Ascending aorta (tissue), 2 donors: ENCODE measurements at regions not wholly inside any gene's neighbourhood (a gene's known extent, or its start where the extent isn't known, plus 50 kb on each side); places are given as distances from the start of the nearest gene placed in this dataset.

Experiments used
- DNase-seq, 2 donors: peaks; one replicate each; pipeline ENCODE4 v3.0.0-alpha.2; 2019; ENCODE audit warnings: low spot score in 2 of 2
- H3K27ac ChIP-seq, 2 donors: fragments of 200-600 bp; sonication (generic); one replicate each; pipeline ENCODE4 v1.5.1; 2016 to 2017; ENCODE audit warnings: mild to moderate bottlenecking in 1 of 2
- H3K27me3 ChIP-seq: fragments of 200-600 bp; sonication (generic); one replicate; pipeline ENCODE4 v1.5.1; 2017
- H3K36me3 ChIP-seq, 2 donors: fragments of 200-600 bp; sonication (generic); one replicate each; pipeline ENCODE4 v1.5.1; 2016
- H3K4me1 ChIP-seq, 2 donors: fragments of 200-600 bp; sonication (generic); one replicate each; pipeline ENCODE4 v1.5.1; 2016 to 2017; ENCODE audit warnings: mild to moderate bottlenecking in 1 of 2
- H3K4me3 ChIP-seq, 2 donors: fragments of 200-600 bp; sonication (generic); one replicate each; pipeline ENCODE4 v1.5.1; 2016 to 2017; ENCODE audit warnings: mild to moderate bottlenecking in 1 of 2
- H3K9me3 ChIP-seq, 2 donors: fragments of 200-600 bp; sonication (generic); one replicate each; pipeline ENCODE4 v1.5.1; 2016
- CTCF ChIP-seq, 3 experiments: fragments of 200-600 bp in 2 of 3; fragments of 450-650 bp in 1 of 3; sonication (generic) in 2 of 3; IDR thresholded peaks; one replicate each; pipeline ENCODE4 v1.5.1; 2016 to 2019; ENCODE audit warnings: antibody characterized with exemption in 3 of 3, mild to moderate bottlenecking in 1 of 3, moderate library complexity in 1 of 3
- intact Hi-C: fragments of 100-400 bp; cut with DNase I; formaldehyde crosslinking; loops from one replicate; pipeline ENCODE4 v1.15.1; 2023

DNA sequence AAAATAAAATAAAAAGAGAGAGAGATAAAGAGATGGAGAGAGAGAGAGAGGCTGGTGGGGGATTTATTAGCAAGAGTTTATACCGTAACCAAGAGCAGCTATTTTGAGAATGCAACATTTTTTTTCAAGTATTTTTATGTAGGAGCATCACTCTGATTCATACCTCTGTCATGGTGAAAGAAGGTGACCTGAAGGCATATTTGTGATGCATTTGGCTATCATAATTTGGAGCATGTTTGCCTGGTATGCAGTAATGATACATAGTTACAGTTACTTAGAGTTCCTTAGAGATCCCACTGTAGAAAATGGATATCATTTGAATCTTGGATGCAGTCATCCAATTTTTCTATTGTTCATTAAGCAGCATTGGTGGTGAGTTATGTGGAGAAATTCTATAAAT, 1472.4 kb downstream of the SI start:
- no peak overlapping the region for H3K4me3 ChIP-seq
- TF ChIP-seq CTCF (IDR thresholded peaks at IDR 0.05) = no peak
- intact Hi-C loops = no loop called here
- H3K36me3 ChIP-seq = no peaks in the 10 kb centered on the region
- no peaks in the 10 kb centered on the region for H3K27me3 ChIP-seq
- H3K9me3 ChIP-seq = no peaks in the 10 kb centered on the region
- DNase-seq = no peak
- no peak overlapping the region for H3K27ac ChIP-seq
- H3K4me1 ChIP-seq = no peaks in the 10 kb centered on the region

- no peak for TF ChIP-seq CTCF (IDR thresholded peaks at IDR 0.05)
- no peaks in the 10 kb centered on the region for H3K9me3 ChIP-seq
- no peak overlapping the region for H3K4me3 ChIP-seq
- intact Hi-C loops = no loop called here
- no peak overlapping the region for H3K27ac ChIP-seq
- H3K27me3 ChIP-seq = no peaks in the 10 kb centered on the region
- H3K36me3 ChIP-seq = no peaks in the 10 kb centered on the region
- no peak for DNase-seq
- H3K4me1 ChIP-seq = no peaks in the 10 kb centered on the region
Measured at GRCh38 chr3:163601426-163601825, 1476.9 kb downstream of the SI start.

DNA sequence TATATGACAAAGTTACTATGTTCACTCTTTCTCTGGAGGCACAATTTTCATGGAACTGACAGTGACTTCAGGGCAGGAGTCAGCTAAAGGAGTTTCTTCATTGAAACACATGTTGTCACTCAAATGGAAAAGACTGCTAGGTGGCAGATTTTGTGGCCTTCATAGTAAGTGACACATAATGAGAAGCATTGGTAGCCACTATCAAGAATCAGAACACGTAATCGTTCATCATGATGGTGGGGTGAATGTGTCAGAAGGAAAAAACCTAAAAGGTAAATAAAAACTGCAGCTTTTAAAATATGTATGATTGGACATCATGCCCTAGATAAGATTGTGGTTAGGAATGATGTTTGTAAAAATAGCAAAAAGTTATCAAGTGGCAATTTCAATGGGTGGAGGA, 1491.0 kb downstream of the SI start:
- H3K27ac ChIP-seq = no peak overlapping the region

GRCh38 chr3:163582967-163583366, 1495.3 kb downstream of the SI start:
- H3K27ac ChIP-seq = no peak overlapping the region
- intact Hi-C loops = no loop called here
- no peak for TF ChIP-seq CTCF (IDR thresholded peaks at IDR 0.05)

More for the DNA sequence above, 1491.0 kb downstream of the SI start:
- TF ChIP-seq CTCF (IDR thresholded peaks at IDR 0.05) = no peak
- Histone ChIP-seq H3K4me3 (no peak overlapping the region), H3K9me3 (no peaks in the 10 kb centered on the region), H3K4me1 (no peaks in the 10 kb centered on the region), H3K27me3 (no peaks in the 10 kb centered on the region), H3K36me3 (no peaks in the 10 kb centered on the region)
- intact Hi-C loops = no loop called here
- no peak for DNase-seq

GRCh38 chr3:163577271-163577670, 1501.0 kb downstream of the SI start:
- H3K4me1 ChIP-seq = no peaks in the 10 kb centered on the region
- DNase-seq = no peak
- TF ChIP-seq CTCF (IDR thresholded peaks at IDR 0.05) = no peak
- H3K27me3 ChIP-seq = no peaks in the 10 kb centered on the region
- no peaks in the 10 kb centered on the region for H3K9me3 ChIP-seq
- intact Hi-C loops = no loop called here
- no peak overlapping the region for H3K27ac ChIP-seq
- H3K36me3 ChIP-seq = no peaks in the 10 kb centered on the region
- no peak overlapping the region for H3K4me3 ChIP-seq

More at GRCh38 chr3:163582967-163583366, 1495.3 kb downstream of the SI start:
- no peaks in the 10 kb centered on the region for H3K9me3 ChIP-seq
- DNase-seq = no peak
- no peak overlapping the region for H3K4me3 ChIP-seq
- H3K36me3 ChIP-seq = no peaks in the 10 kb centered on the region
- H3K27me3 ChIP-seq = no peaks in the 10 kb centered on the region
- H3K4me1 ChIP-seq = no peaks in the 10 kb centered on the region

DNA sequence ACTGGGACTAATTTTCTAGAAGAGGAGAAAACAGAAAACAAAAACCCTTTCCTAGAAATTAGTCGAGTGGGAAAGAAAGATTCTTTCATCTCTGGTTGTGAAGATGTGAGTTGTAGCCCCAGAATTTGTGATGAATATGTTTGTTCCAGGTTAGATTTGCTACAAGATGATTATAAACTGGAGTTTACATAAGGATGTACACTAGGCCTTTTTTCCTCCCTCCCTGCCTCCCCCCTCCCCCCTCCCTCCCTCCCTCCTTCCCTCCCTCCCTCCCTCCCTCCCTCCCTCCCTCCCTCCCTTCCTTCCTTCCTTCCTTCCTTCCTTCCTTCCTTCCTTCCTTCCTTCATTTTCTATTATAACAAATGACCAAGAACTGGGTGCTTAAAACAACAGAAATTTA, 1502.0 kb downstream of the SI start:
- DNase-seq = no peak
- H3K27me3 ChIP-seq = no peaks in the 10 kb centered on the region
- intact Hi-C loops = no loop called here
- H3K4me3 ChIP-seq = no peak overlapping the region
- no peak for TF ChIP-seq CTCF (IDR thresholded peaks at IDR 0.05)
- H3K27ac ChIP-seq = no peak overlapping the region
- no peaks in the 10 kb centered on the region for H3K4me1 ChIP-seq
- H3K9me3 ChIP-seq = no peaks in the 10 kb centered on the region
- no peaks in the 10 kb centered on the region for H3K36me3 ChIP-seq
